ENCODE measurements at regions not wholly inside any gene's neighbourhood (a gene's known extent, or its start where the extent isn't known, plus 50 kb on each side); places are given as distances from the start of the nearest gene placed in this dataset.
"Not testable (repeated sequence)": the region's sequence is repeated elsewhere in the genome, so short reads cannot be mapped to it uniquely, and the experiment has no call there.

GRCh38 chr7:106713452-106713851 is 52.5 kb upstream of the CCDC71L start:
- not testable (repeated sequence) for FAIRE-seq; DNase-seq (ENCODE audit: insufficient read length)

- DNase-seq (ENCODE audit: insufficient read length); FAIRE-seq: not testable (repeated sequence)
Observed at GRCh38 chr7:106714590-106715442, 53.9 kb upstream of the CCDC71L start.

GRCh38 chr7:106715730-106716129 is 54.8 kb upstream of the CCDC71L start:
- DNase-seq (ENCODE audit: insufficient read length) (no peak), FAIRE-seq (no peak)
- TF ChIP-seq POLR2AphosphoS5 (IDR thresholded peaks at IDR 0.05; ENCODE audit: low read depth, low read length) = no peak
- no peak for TF ChIP-seq TAF1 (IDR thresholded peaks at IDR 0.05; ENCODE audit: borderline replicate concordance, low read depth, low read length)
- no peak for TF ChIP-seq POLR2A (IDR thresholded peaks at IDR 0.05; ENCODE audit: low read depth, low read length)

- DNase-seq (ENCODE audit: insufficient read length) (no peak), FAIRE-seq (no peak)
- TF ChIP-seq TAF1 (IDR thresholded peaks at IDR 0.05; ENCODE audit: borderline replicate concordance, low read depth, low read length) (no peak), POLR2A (IDR thresholded peaks at IDR 0.05; ENCODE audit: low read depth, low read length) (no peak), POLR2AphosphoS5 (IDR thresholded peaks at IDR 0.05; ENCODE audit: low read depth, low read length) (no peak)
Observed at GRCh38 chr7:106717254-106717954, 56.4 kb upstream of the CCDC71L start.

- TF ChIP-seq TAF1 (IDR thresholded peaks at IDR 0.05; ENCODE audit: borderline replicate concordance, low read depth, low read length) (no peak), POLR2AphosphoS5 (IDR thresholded peaks at IDR 0.05; ENCODE audit: low read depth, low read length) (no peak), POLR2A (IDR thresholded peaks at IDR 0.05; ENCODE audit: low read depth, low read length) (no peak)
- DNase-seq (ENCODE audit: insufficient read length) = no peak
- FAIRE-seq = peak; percentile 54
Observed at GRCh38 chr7:106717955-106718871, 57.3 kb upstream of the CCDC71L start.

GRCh38 chr7:106720641-106721040 is 59.7 kb upstream of the CCDC71L start:
- TF ChIP-seq TAF1 (IDR thresholded peaks at IDR 0.05; ENCODE audit: borderline replicate concordance, low read depth, low read length) = no peak
- no peak for TF ChIP-seq POLR2AphosphoS5 (IDR thresholded peaks at IDR 0.05; ENCODE audit: low read depth, low read length)
- no peak for TF ChIP-seq POLR2A (IDR thresholded peaks at IDR 0.05; ENCODE audit: low read depth, low read length)

GRCh38 chr7:106721816-106722785 is 61.1 kb upstream of the CCDC71L start:
- TF ChIP-seq POLR2AphosphoS5 (IDR thresholded peaks at IDR 0.05; ENCODE audit: low read depth, low read length) (no peak), TAF1 (IDR thresholded peaks at IDR 0.05; ENCODE audit: borderline replicate concordance, low read depth, low read length) (no peak), POLR2A (IDR thresholded peaks at IDR 0.05; ENCODE audit: low read depth, low read length) (no peak)
- DNase-seq (ENCODE audit: insufficient read length) (no peak), FAIRE-seq (no peak)

More at GRCh38 chr7:106720641-106721040, 59.7 kb upstream of the CCDC71L start:
- no peak for FAIRE-seq
- DNase-seq (ENCODE audit: insufficient read length) = no peak

- DNase-seq (ENCODE audit: insufficient read length) = no peak
- no peak for FAIRE-seq
- TF ChIP-seq POLR2A (IDR thresholded peaks at IDR 0.05; ENCODE audit: low read depth, low read length) (no peak), TAF1 (IDR thresholded peaks at IDR 0.05; ENCODE audit: borderline replicate concordance, low read depth, low read length) (no peak), POLR2AphosphoS5 (IDR thresholded peaks at IDR 0.05; ENCODE audit: low read depth, low read length) (no peak)
Observed at GRCh38 chr7:106723398-106723797, 62.4 kb upstream of the CCDC71L start.

GRCh38 chr7:106729720-106730385 is 68.9 kb upstream of the CCDC71L start:
- TF ChIP-seq POLR2AphosphoS5 (IDR thresholded peaks at IDR 0.05; ENCODE audit: low read depth, low read length) (no peak), POLR2A (IDR thresholded peaks at IDR 0.05; ENCODE audit: low read depth, low read length) (no peak), TAF1 (IDR thresholded peaks at IDR 0.05; ENCODE audit: borderline replicate concordance, low read depth, low read length) (no peak)
- DNase-seq (ENCODE audit: insufficient read length) (no peak), FAIRE-seq (no peak)

GRCh38 chr7:106731187-106731586 is 70.2 kb upstream of the CCDC71L start:
- FAIRE-seq = peak; percentile 77
- no peak for DNase-seq (ENCODE audit: insufficient read length)
- no peak for TF ChIP-seq POLR2A (IDR thresholded peaks at IDR 0.05; ENCODE audit: low read depth, low read length)
- no peak for TF ChIP-seq POLR2AphosphoS5 (IDR thresholded peaks at IDR 0.05; ENCODE audit: low read depth, low read length)
- no peak for TF ChIP-seq TAF1 (IDR thresholded peaks at IDR 0.05; ENCODE audit: borderline replicate concordance, low read depth, low read length)
